GM19023 (cell line): ENCODE measurements at regions not wholly inside any gene's neighbourhood (a gene's known extent, or its start where the extent isn't known, plus 50 kb on each side); places are given as distances from the start of the nearest gene placed in this dataset.

Experiments
- ATAC-seq: cut with Tn5 transposase; IDR thresholded peaks from one replicate; pipeline ENCODE4 v1.9.1; 2021; ENCODE audit warnings: mild to moderate bottlenecking, moderate library complexity; ENCODE audit not compliant: unreplicated experiment

- no peak for ATAC-seq
Measured at GRCh38 chr3:107082527-107082926, 294.7 kb upstream of the CCDC54 start.

DNA sequence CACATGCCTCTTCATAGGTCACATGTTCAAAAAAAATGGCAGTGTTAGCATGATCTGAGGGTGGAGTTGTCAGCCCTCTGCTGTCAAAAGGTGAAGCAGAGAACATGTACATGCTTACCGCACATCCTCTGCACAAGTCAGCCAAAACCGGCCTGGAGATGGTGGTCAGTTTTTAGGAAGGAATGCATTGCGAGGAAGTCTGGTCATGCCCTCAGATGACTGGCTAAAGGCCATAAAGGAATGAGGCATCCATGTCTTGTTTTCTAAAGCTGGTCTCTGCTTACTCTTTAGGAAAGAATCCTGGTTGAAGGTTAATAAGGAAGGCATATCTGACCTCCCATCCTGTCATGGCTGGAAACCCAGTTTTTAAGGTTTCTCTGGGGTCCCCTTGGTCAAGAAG is 292.0 kb upstream of the CCDC54 start:
- no peak for ATAC-seq

DNA sequence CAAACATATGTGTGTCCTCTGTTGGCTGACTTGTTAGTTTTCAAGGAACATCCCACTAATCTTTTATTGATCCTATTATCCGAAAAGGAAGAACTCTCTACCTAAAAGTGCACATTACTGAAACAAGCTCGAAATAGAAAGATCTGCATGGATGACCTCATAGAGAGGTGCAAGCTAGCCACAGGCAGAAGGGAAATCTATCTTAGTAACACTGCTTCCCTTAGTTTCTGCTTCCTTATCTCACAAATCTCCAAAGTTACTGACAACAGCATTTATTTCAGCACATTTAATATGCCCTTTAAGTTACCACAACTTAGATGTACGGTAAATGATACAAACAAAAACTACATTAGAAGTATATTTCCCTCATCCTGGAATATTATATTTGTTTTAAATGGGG is 285.1 kb upstream of the CCDC54 start:
- ATAC-seq: no peak

DNA sequence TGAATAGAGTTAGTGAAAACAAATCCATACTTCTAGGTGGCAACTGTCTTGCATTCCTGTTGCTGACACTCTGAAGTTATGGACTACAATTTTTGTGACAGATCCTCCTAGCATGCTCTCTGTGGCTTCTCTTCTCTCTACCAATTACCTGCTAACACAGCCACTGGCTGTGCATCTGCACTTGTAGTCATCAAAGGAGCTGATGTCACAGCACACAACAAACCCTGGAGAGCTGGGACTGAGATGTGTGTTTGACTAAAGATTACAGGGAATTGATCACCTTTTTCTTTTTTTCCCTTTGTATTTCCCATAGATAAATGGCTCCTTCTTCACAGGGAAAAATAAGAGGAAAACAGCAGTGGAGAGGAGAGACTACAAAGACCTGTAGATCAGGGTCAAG is 278.4 kb upstream of the CCDC54 start:
- ATAC-seq: no peak

- ATAC-seq: no peak
Measured at GRCh38 chr3:107100137-107100536, 277.1 kb upstream of the CCDC54 start.

DNA sequence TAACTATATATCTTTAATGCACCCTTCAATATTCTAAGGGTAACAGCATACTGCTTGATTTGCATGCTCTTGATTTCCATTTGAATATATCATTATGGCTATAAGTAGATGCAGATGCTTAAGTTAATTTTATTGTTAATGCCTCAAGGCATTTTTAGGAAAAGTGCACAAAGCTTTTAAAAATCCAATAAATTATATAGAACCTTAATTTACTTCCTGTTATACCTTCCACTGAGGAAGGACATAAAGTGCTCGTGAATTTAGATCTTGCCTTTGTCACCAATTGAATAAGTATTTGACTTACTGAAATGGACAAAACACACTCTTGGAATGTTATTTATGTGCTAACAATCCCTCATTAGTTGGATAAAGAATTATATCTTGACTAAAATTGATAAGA is 276.7 kb upstream of the CCDC54 start:
- no peak for ATAC-seq

DNA sequence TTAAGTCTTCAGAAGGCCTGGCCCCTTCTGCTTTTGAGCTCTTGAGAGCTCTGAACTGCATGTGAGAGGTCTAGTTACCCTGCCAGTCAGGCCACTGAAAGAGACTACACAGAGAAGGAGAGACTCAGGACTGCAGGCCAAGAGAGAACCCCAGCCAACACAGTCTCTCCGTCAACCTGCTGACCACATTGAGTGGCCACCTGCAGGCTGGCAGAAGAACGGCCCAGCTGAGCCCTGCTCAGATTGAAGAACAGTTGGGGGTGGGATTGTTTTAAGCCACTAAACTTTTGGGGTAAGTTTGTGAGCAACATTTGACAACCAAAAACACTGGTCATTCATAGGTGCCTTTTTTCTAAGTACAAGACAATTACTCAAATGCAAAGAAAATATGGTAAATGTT is 273.5 kb upstream of the CCDC54 start:
- ATAC-seq: no peak

DNA sequence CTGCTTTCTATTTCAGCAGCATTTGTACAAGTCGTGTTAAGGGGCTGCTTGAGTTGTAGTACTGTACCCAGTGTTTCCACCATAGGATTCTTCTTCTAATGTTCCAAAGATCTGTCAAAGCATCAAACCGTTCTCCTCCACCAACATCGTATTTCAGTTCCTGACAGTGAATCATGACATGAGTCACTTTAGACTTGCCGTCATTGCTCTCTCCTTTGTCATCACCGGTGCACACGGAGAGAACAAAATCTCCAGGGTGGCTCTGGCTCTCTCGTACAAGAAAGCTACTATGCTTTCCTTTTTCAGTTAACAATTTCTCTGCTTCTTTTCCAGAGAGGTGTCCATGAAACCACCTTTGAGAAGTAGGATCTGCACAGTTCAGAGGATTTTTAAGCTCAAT is 270.9 kb upstream of the CCDC54 start:
- ATAC-seq: no peak

GRCh38 chr3:107106907-107107306 is 270.3 kb upstream of the CCDC54 start:
- no peak for ATAC-seq

DNA sequence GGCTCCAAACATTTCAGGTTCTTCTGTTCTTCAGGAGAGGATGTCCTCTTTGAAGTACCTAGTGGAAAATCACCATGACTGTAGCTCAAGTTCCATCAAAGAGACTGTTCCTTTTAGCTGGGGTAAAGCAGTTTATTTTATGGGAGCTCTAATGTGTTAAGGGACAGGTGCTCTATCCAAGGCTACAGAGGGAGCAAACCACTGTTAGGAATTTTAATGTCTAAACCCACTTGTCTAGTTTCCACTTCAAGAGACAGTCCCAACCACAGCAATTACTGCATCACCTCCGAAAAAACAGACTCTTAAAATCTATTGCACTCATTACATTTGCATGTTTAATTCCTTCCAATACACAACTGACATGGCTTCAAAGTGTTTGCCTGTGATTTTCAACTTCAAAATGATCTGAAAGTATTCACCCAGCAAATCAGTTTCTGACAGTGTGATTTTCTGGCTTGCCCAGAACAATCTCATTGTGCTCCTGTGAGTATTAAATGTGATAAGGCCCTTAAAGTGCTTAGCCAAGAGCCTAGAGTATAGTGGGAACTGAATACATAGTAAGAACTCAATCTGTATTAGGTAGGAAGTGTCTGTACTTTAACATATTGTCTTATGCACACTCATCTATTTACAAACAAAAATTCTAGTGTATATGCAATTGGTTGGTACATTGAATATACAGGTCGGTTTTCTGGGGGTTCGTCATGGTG is 266.5 kb upstream of the CCDC54 start:
- no peak for ATAC-seq

- ATAC-seq: no peak
Measured at GRCh38 chr3:107111872-107112271, 265.4 kb upstream of the CCDC54 start.

- ATAC-seq: no peak
Measured at GRCh38 chr3:107112356-107112755, 264.9 kb upstream of the CCDC54 start.

GRCh38 chr3:107116251-107116650 is 261.0 kb upstream of the CCDC54 start:
- no peak for ATAC-seq

DNA sequence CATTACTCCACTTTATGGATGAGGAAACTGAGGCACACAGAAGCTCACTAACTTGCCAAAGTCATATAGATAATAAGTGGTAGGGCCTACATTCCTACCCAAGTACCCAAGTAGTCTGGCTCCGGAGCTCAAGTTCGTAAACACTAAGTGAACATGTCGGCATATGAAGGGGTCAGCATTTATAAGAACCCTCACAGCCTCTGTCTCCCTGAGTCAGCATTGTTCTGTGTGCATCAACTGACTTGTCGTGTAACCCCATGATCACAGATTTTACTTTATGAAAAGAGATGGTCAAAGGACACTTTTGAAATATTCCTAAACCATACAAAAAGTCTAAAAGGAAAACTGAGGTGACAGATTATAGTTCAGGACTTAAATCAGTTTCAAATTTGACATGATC is 260.1 kb upstream of the CCDC54 start:
- no peak for ATAC-seq

GRCh38 chr3:107117922-107118536 is 259.2 kb upstream of the CCDC54 start:
- no peak for ATAC-seq

GRCh38 chr3:107124885-107125284 is 252.4 kb upstream of the CCDC54 start:
- no peak for ATAC-seq

DNA sequence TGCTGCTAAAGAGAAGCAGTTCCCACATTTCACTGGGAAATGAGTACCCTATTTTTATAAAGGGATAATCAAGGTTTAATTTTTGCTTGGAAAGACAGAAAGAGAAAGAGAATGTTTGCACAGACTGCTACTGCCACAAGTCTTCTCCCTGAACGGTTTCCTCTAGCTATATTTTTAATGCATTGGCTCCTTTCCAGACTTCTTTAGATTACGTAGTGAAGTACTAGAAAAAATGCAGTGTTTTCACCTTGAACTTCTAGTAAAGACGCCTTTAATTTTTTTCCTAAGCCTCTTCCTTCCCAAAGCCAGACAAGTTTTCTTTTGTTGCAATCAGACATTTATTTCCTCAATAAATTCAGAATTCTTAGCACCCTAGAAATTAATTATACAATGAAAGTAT is 248.3 kb upstream of the CCDC54 start:
- no peak for ATAC-seq

- no peak for ATAC-seq
Measured at GRCh38 chr3:107130089-107130700, 247.0 kb upstream of the CCDC54 start.

- no peak for ATAC-seq
Measured at GRCh38 chr3:107132674-107133073, 244.6 kb upstream of the CCDC54 start.

GRCh38 chr3:107133891-107134290 is 243.3 kb upstream of the CCDC54 start:
- ATAC-seq: no peak

GRCh38 chr3:107142171-107142570 is 235.1 kb upstream of the CCDC54 start:
- no peak for ATAC-seq

DNA sequence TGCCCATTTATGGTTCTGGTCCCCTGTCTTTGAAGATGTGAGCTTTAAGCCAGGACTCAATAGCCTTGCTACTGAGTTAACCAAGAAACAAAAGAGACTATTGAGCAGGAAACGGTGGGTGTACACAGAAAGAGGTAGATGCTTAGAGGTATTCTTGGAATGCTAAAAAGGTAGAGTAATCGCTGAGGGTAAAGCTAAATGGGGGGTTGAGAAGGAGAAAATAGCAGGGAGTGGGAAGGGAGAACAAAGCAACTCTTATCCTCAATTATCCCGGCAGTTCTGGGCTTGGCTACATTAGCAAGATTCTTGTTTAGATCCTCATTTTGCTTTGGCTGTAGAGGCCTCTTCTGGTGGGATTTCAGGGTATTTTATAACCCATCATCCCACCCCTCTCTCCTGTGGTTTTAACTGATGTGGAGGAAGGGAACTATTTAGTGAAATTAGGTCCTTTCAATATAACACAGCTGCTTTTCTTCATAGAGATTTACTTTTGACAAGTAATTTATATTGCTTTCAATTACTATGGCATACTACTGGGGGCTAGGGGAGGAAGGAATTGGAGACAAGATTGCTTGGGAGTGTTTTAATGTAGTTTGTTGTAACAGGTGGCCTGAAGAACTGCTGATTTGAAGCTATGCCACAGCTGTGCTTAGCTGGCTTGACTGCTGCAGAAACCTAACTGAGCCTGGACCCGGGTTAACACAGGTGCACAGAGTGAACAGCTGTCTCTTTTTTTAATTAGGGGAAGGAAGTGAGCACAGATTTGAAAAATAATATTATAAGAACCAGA is 234.3 kb upstream of the CCDC54 start:
- no peak for ATAC-seq
